HTR-8/SVneo (cell line): ENCODE measurements at regions not wholly inside any gene's neighbourhood (a gene's known extent, or its start where the extent isn't known, plus 50 kb on each side); places are given as distances from the start of the nearest gene placed in this dataset.
"Not testable (repeated sequence)": the region's sequence is repeated elsewhere in the genome, so short reads cannot be mapped to it uniquely, and the experiment has no call there.

Experiments
- DNase-seq: peaks from one replicate; pipeline ENCODE4 v3.0.0; 2011; ENCODE audit warnings: low spot score, mixed read lengths; ENCODE audit not compliant: insufficient read length
- FAIRE-seq: peaks from 2 replicates; lab custom pipeline; 2011; peaks lifted over from hg19 to GRCh38; lab: Jason Lieb, UNC

DNA sequence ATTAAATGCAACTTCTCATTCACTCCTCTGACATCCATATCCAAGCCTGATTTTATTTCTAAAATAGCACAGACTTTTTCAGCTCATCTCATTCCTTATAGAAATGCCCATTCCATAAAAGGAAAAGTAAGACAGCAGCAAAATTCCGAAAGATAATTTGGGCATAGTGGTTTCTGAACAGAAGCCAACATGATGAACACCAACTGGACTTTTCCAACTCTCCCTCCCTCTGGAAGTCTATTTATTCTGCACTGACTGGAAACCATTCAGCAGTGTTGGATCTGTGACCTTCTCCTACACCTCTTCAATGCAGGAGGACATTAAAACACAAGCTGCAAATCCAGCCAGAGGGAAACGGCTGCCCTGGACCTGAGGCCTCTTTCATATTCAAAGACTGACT is 306.2 kb upstream of the NT5E start:
- DNase-seq (no peak), FAIRE-seq (no peak)

DNA sequence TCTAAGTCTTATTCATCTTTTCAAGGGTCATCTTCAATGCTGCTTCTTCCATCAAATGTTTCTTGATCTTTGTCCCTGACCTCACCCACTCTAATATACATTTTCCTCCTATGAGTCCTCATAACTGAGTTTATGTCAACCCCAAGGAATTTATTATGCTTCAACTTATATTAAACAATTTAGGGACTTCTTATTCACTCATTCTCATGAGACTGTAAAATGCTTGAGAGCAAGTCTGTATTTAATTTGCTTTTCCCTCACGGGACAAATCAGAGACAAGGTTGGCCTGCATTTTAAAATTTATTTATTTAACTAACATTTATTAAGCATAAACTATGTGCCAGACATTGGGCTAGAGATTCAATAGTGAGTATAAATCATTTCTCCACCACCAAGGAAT is 312.0 kb upstream of the NT5E start:
- FAIRE-seq (no peak), DNase-seq (no peak)

- FAIRE-seq (no peak), DNase-seq (no peak)
These were observed 313.6 kb upstream of the NT5E start for GRCh38 chr6:85136310-85136709.

- DNase-seq, result no peak
- FAIRE-seq, result no peak
These were observed 314.3 kb upstream of the NT5E start for GRCh38 chr6:85135376-85136094.

GRCh38 chr6:85134172-85134571 is 315.7 kb upstream of the NT5E start:
- DNase-seq, result no peak
- FAIRE-seq, result no peak

- DNase-seq (no peak), FAIRE-seq (no peak)
These were observed 317.8 kb upstream of the NT5E start for GRCh38 chr6:85132091-85132490.

GRCh38 chr6:85130743-85131142 is 319.1 kb upstream of the NT5E start:
- no peak for DNase-seq
- no peak for FAIRE-seq

GRCh38 chr6:85129881-85130280 is 320.0 kb upstream of the NT5E start:
- FAIRE-seq, result no peak
- DNase-seq, result no peak

- no peak for FAIRE-seq
These were observed 321.1 kb upstream of the NT5E start for GRCh38 chr6:85128781-85129180.

GRCh38 chr6:85128256-85128655 is 321.6 kb upstream of the NT5E start:
- not testable (repeated sequence) for FAIRE-seq, DNase-seq

More at GRCh38 chr6:85128781-85129180, 321.1 kb upstream of the NT5E start:
- no peak for DNase-seq

DNA sequence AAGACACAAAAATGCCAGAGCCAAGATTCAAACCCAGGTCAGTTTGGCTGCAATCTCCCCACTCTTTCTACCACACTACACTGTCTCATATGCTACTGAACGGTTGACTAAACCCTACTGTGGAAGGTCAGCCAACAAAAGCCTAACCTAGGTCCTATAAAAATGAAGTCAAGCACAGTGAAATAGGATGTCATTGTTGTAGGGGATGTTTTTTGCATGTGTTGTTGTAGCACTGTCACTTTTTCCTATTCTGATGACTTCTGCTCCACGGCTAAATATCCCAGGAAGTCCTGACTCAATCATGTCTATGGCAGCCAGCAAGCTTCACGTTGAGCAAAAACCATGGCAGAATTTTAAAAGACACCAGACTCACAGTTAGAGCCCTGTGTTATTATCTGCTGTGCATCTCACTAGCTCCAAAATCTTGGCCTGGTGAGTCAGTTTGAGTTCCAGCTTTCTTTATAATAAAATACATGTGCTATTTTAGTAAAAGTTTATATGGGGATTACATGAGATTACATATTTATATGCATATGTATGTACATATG is 322.1 kb upstream of the NT5E start:
- FAIRE-seq (no peak), DNase-seq (no peak)

DNA sequence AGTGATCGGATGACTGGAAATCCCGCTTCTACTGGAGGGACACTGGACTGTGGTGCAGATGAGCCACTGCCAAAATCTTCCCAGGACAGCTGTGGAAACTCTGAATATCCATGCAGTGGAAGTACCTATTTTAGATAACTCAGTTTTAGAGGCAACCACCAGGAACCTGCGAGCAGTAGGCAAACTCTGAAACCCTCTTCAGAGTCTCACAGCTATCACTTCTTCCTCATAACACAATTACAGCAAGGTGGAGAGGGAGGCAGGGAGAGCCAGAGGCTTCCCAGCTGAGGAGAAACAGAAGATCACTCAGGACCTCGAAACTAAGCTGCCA is 322.8 kb upstream of the NT5E start:
- no peak for DNase-seq
- FAIRE-seq, result no peak

- DNase-seq, result peak; percentile 59
These were observed 323.3 kb upstream of the NT5E start for GRCh38 chr6:85126485-85127167.

DNA sequence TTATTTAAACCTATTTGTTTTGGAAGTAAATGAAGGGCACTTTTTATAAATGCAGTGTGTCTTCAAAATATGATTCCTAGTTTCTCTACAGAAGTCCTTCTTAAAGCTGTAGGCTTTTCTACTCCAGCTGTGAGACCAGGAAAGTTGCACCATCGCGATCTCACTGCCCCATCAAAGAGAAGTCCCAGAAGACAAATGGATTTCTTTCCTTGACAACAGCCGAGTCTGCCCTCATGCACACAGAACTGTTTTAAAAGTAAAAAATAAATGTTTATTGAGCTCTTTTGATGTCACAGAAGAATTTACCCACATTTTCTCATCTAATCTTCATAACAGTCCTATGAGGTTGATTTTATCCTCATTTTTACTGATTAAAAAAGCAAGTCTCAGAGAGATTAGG is 324.4 kb upstream of the NT5E start:
- no peak for DNase-seq
- FAIRE-seq, result no peak

More at GRCh38 chr6:85126485-85127167, 323.3 kb upstream of the NT5E start:
- FAIRE-seq, result peak; percentile 74

GRCh38 chr6:85124472-85125354 is 325.2 kb upstream of the NT5E start:
- no peak for FAIRE-seq
- DNase-seq, result no peak

DNA sequence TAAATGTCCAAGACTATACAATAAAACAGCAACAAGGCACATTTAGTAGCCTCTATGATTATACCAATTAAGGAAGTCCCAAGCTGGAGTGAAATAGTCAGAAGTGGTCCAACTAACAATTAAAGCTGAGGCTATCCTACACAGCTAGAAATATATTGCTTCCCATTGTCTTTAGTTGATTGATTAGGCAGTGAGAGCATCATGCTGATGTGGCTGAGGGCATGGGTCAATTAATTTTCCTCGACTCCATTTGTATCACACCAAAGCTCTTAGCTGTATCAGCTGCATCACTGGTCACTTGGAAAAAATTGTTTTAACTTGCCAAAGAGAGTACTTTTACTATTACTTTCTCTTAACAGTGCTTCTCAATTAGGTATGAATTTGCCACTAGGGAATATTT is 328.7 kb upstream of the NT5E start:
- no peak for FAIRE-seq

GRCh38 chr6:85118652-85119235 is 331.1 kb upstream of the NT5E start:
- FAIRE-seq, result no peak
- DNase-seq, result no peak

More for the DNA sequence above, 328.7 kb upstream of the NT5E start:
- no peak for DNase-seq

GRCh38 chr6:85118233-85118632 is 331.6 kb upstream of the NT5E start:
- FAIRE-seq (no peak), DNase-seq (no peak)

DNA sequence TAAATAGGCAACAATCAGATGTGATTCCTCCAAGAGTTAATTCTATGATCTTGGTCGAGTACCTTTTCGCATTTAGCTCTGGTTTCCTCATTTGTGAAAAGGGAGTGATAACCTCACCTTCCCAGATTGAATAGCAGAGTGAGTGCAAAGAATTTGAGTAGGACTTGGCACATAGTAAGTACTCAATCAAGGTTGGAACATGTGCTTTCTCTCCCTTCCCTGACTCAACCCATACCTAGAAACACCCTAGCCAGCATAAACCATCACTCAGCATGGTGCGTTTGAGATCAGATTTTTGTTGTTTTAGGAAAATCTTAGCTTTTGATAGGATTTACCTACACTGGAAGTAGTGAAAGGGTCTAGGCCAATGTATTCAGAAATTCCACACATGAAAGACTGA is 333.4 kb upstream of the NT5E start:
- DNase-seq (no peak), FAIRE-seq (no peak)

DNA sequence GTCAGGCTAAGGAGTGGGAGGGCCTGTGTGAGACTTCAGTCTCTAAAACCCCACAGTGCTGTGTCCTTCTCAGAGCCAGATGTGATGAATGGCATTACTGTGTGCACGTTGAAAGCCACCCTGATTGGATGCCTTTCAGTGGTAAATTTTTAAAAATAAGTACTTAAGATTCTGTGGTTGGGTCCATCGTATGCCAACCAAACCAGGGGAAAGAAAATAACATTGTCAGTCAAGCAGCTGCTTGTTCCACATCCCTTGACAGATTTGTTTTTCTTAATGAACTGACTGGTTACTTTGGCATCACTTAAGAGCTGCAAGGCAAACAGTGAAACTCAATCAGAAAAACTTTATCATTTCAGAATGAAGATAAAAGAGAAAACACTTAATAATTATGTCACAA is 334.0 kb upstream of the NT5E start:
- FAIRE-seq (no peak), DNase-seq (no peak)
